SU-DHL-6 (cell line): ENCODE measurements at regions not wholly inside any gene's neighbourhood (a gene's known extent, or its start where the extent isn't known, plus 50 kb on each side); places are given as distances from the start of the nearest gene placed in this dataset.
"Not testable (repeated sequence)": the region's sequence is repeated elsewhere in the genome, so short reads cannot be mapped to it uniquely, and the experiment has no call there.

ENCODE experiments used
- H2AFZ ChIP-seq: fragments of 200-600 bp; sonication (generic); 2 replicates; pipeline ENCODE4 v1.6.1; 2014; ENCODE audit warnings: low read depth, mild to moderate bottlenecking, moderate library complexity, mixed read lengths, antibody characterized with exemption, low read length; ENCODE audit not compliant: severe bottlenecking
- H3F3A ChIP-seq: fragments of 200-600 bp; shearing (Covaris generic); 2 replicates; pipeline ENCODE4 v1.6.0; 2016; ENCODE audit warnings: antibody characterized with exemption, mild to moderate bottlenecking; ENCODE audit not compliant: insufficient read depth
- H3K27ac ChIP-seq: fragments of 200-600 bp; sonication (generic); 2 replicates; pipeline ENCODE4 v1.5.1; 2016; ENCODE audit warnings: low read depth, mild to moderate bottlenecking, low read length, moderate library complexity, mixed read lengths
- H3K27me3 ChIP-seq: fragments of 200-600 bp; sonication (generic), shearing (Covaris generic); 2 replicates; pipeline ENCODE4 v1.6.0; 2014; ENCODE audit warnings: mild to moderate bottlenecking, low read length
- H3K36me3 ChIP-seq: fragments of 200-600 bp; sonication (generic); 2 replicates; pipeline ENCODE4 v1.6.1; 2014; ENCODE audit warnings: mild to moderate bottlenecking, low read length, mixed read lengths
- H3K4me2 ChIP-seq: fragments of 300-600, 200-600 bp; shearing (Covaris generic), sonication (generic); 2 replicates; pipeline ENCODE4 v1.6.0; 2014; ENCODE audit warnings: low read length, low read depth, mild to moderate bottlenecking; ENCODE audit not compliant: poor library complexity, severe bottlenecking
- H3K4me3 ChIP-seq: fragments of 200-600 bp; sonication (generic); 2 replicates; pipeline ENCODE4 v1.5.1; 2014; ENCODE audit warnings: antibody characterized with exemption, low read length, mild to moderate bottlenecking, mixed read lengths; ENCODE audit not compliant: insufficient read depth, poor library complexity, severe bottlenecking
- H3K79me2 ChIP-seq: fragments of 200-600 bp; sonication (generic); 2 replicates; pipeline ENCODE4 v1.6.1; 2014; ENCODE audit warnings: mild to moderate bottlenecking, low read length, moderate library complexity; ENCODE audit not compliant: insufficient read depth
- H3K9ac ChIP-seq: fragments of 200-600 bp; sonication (generic); 2 replicates; pipeline ENCODE4 v1.7.0; 2014; ENCODE audit warnings: mild to moderate bottlenecking, low read length
- H3K9me2 ChIP-seq: fragments of 200-600 bp; sonication (generic); replicated peaks from 2 replicates; pipeline ENCODE4 v1.6.1; 2014; ENCODE audit warnings: low read length; ENCODE audit not compliant: insufficient read depth
- H3K9me3 ChIP-seq: fragments of 200-600 bp; sonication (generic); 2 replicates; pipeline ENCODE4 v1.6.1; 2014; ENCODE audit warnings: low read length, mixed read lengths; ENCODE audit not compliant: insufficient read depth
- H4K20me1 ChIP-seq: fragments of 200-600 bp; sonication (generic); 2 replicates; pipeline ENCODE4 v1.6.1; 2014; ENCODE audit warnings: low read depth, mild to moderate bottlenecking, antibody characterized with exemption, low read length, moderate library complexity, mixed read lengths
- EZH2phosphoT487 ChIP-seq: fragments of 200-600 bp; sonication (generic), shearing (Covaris generic); conservative IDR thresholded peaks from 2 replicates; pipeline ENCODE4 v1.6.1; 2018; ENCODE audit warnings: mild to moderate bottlenecking, antibody characterized with exemption, low read length, moderate library complexity, mixed read lengths
- TF ChIP-seq, protein P1 (sequence below): fragments of 200-600 bp; sonication (generic); IDR thresholded peaks from one replicate; pipeline ENCODE4 v1.5.1; 2017; ENCODE audit warnings: antibody characterized with exemption, mild to moderate bottlenecking, low read length, moderate library complexity; ENCODE audit not compliant: insufficient read depth, poor library complexity, severe bottlenecking

GRCh38 chr1:103448560-103448959 lies 76.9 kb upstream of the RNPC3 start:
- H3K4me2 ChIP-seq = no peak overlapping the region
- no peak for TF ChIP-seq EZH2phosphoT487
- TF ChIP-seq, protein P1, sequence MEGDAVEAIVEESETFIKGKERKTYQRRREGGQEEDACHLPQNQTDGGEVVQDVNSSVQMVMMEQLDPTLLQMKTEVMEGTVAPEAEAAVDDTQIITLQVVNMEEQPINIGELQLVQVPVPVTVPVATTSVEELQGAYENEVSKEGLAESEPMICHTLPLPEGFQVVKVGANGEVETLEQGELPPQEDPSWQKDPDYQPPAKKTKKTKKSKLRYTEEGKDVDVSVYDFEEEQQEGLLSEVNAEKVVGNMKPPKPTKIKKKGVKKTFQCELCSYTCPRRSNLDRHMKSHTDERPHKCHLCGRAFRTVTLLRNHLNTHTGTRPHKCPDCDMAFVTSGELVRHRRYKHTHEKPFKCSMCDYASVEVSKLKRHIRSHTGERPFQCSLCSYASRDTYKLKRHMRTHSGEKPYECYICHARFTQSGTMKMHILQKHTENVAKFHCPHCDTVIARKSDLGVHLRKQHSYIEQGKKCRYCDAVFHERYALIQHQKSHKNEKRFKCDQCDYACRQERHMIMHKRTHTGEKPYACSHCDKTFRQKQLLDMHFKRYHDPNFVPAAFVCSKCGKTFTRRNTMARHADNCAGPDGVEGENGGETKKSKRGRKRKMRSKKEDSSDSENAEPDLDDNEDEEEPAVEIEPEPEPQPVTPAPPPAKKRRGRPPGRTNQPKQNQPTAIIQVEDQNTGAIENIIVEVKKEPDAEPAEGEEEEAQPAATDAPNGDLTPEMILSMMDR = no peak
- no peaks in the 10 kb centered on the region for H3K27me3 ChIP-seq
- no peaks in the 10 kb centered on the region for H4K20me1 ChIP-seq
- H3K36me3 ChIP-seq = no peaks in the 10 kb centered on the region
- no peak overlapping the region for H3K4me3 ChIP-seq
- no peaks in the 10 kb centered on the region for H3K9me3 ChIP-seq
- no peak overlapping the region for H3K27ac ChIP-seq
- peak overlapping the region; percentile 23 for H2AFZ ChIP-seq
- no peaks in the 10 kb centered on the region for H3K79me2 ChIP-seq
- no peaks in the 10 kb centered on the region for H3F3A ChIP-seq
- no peaks in the 10 kb centered on the region for H3K9me2 ChIP-seq
- no peak overlapping the region for H3K9ac ChIP-seq

- Histone ChIP-seq H3F3A (no peaks in the 10 kb centered on the region), H3K79me2 (no peaks in the 10 kb centered on the region), H3K4me3 (no peak overlapping the region), H3K27ac (no peak overlapping the region), H3K9me3 (no peaks in the 10 kb centered on the region), H3K27me3 (no peaks in the 10 kb centered on the region), H3K9me2 (no peaks in the 10 kb centered on the region), H3K9ac (no peak overlapping the region), H3K36me3 (no peaks in the 10 kb centered on the region), H3K4me2 (no peak overlapping the region), H2AFZ (no peak overlapping the region), H4K20me1 (no peaks in the 10 kb centered on the region)
- no peak for TF ChIP-seq EZH2phosphoT487
- TF ChIP-seq, protein P1 = no peak
Measured at GRCh38 chr1:103447471-103447870, 78.0 kb upstream of the RNPC3 start.

- Histone ChIP-seq H2AFZ (no peak overlapping the region), H3K36me3 (no peaks in the 10 kb centered on the region), H3F3A (no peaks in the 10 kb centered on the region), H3K9me3 (no peaks in the 10 kb centered on the region), H3K27me3 (no peaks in the 10 kb centered on the region), H3K27ac (no peak overlapping the region), H3K9me2 (no peaks in the 10 kb centered on the region), H4K20me1 (no peaks in the 10 kb centered on the region), H3K79me2 (no peaks in the 10 kb centered on the region), H3K4me2 (no peak overlapping the region), H3K4me3 (no peak overlapping the region), H3K9ac (no peak overlapping the region)
- TF ChIP-seq, protein P1 = no peak
- TF ChIP-seq EZH2phosphoT487 = no peak
Measured at GRCh38 chr1:103441342-103441741, 84.2 kb upstream of the RNPC3 start.

GRCh38 chr1:103436568-103437100 lies 88.9 kb upstream of the RNPC3 start:
- H2AFZ ChIP-seq, H3K27ac ChIP-seq, H3K79me2 ChIP-seq, H3F3A ChIP-seq, H3K9me2 ChIP-seq, H3K4me2 ChIP-seq, H3K9me3 ChIP-seq, H3K36me3 ChIP-seq, H4K20me1 ChIP-seq, H3K4me3 ChIP-seq, H3K27me3 ChIP-seq, H3K9ac ChIP-seq: not testable (repeated sequence)
